ENCODE measurements at regions not wholly inside any gene's neighbourhood (a gene's known extent, or its start where the extent isn't known, plus 50 kb on each side); places are given as distances from the start of the nearest gene placed in this dataset.

GRCh38 chr10:61321041-61321857 is 131.9 kb downstream of the TMEM26 start:
- Mint-ChIP-seq H3K36me3 (ENCODE audit: low read depth) (no peaks in the 10 kb centered on the region), H3K4me1 (ENCODE audit: low read depth) (no peaks in the 10 kb centered on the region), H3K27me3 (no peaks in the 10 kb centered on the region), H3K27ac (no peak overlapping the region), H3K4me3 (no peak overlapping the region), H3K9me3 (no peaks in the 10 kb centered on the region)
- no peak for DNase-seq
- H3K27me3 ChIP-seq (ENCODE audit: control insufficient read depth in 1 of 2, insufficient read depth in 2 of 2, low read length in 2 of 2): peaks cover 0 to 4% of the 10 kb centered on the region in 2 experiments
- no peak for ATAC-seq (ENCODE audit: poor library complexity)
- no peak overlapping the region for H3K4me3 ChIP-seq (ENCODE audit: low read length)
- TF ChIP-seq CTCF (IDR thresholded peaks at IDR 0.05): no peak
- POLR2A ChIA-PET: no interaction called here
- no peak overlapping the region for H3K27ac ChIP-seq (ENCODE audit: low read depth in 1 of 2, low read length in 2 of 2)
- intact Hi-C loops (cut with DNase I, micrococcal nuclease): no loop called here
- H3K9me3 ChIP-seq (ENCODE audit: control insufficient read depth in 1 of 2, insufficient read depth in 1 of 2, low read length in 2 of 2): no peaks in the 10 kb centered on the region
- CTCF ChIA-PET: no interaction called here
- H3K4me1 ChIP-seq (ENCODE audit: insufficient read depth, low read length): no peaks in the 10 kb centered on the region
- no peaks in the 10 kb centered on the region for H3K36me3 ChIP-seq (ENCODE audit: insufficient read depth, low read length)

GRCh38 chr10:61320257-61320587 is 133.0 kb downstream of the TMEM26 start:
- Histone ChIP-seq H3K36me3 (ENCODE audit: insufficient read depth, low read length) (no peaks in the 10 kb centered on the region), H3K4me3 (ENCODE audit: low read length) (no peak overlapping the region), H3K4me1 (ENCODE audit: insufficient read depth, low read length) (no peaks in the 10 kb centered on the region), H3K27ac (ENCODE audit: low read depth in 1 of 2, low read length in 2 of 2) (no peak overlapping the region), H3K27me3 (ENCODE audit: control insufficient read depth in 1 of 2, insufficient read depth in 2 of 2, low read length in 2 of 2) (peaks cover 0 to 4% of the 10 kb centered on the region in 2 experiments), H3K9me3 (ENCODE audit: control insufficient read depth in 1 of 2, insufficient read depth in 1 of 2, low read length in 2 of 2) (no peaks in the 10 kb centered on the region)
- H3K4me3 Mint-ChIP-seq: no peak overlapping the region
- intact Hi-C loops (cut with DNase I, micrococcal nuclease): no loop called here
- DNase-seq: no peak
- ATAC-seq (ENCODE audit: poor library complexity): no peak
- H3K27me3 Mint-ChIP-seq: no peaks in the 10 kb centered on the region
- no peaks in the 10 kb centered on the region for H3K4me1 Mint-ChIP-seq (ENCODE audit: low read depth)
- no peak for TF ChIP-seq CTCF (IDR thresholded peaks at IDR 0.05)
- H3K36me3 Mint-ChIP-seq (ENCODE audit: low read depth): no peaks in the 10 kb centered on the region
- ChIA-PET POLR2A (no interaction called here), CTCF (no interaction called here)
- no peak overlapping the region for H3K27ac Mint-ChIP-seq
- H3K9me3 Mint-ChIP-seq: no peaks in the 10 kb centered on the region

GRCh38 chr10:61319386-61320256 is 133.6 kb downstream of the TMEM26 start:
- Histone ChIP-seq H3K27me3 (ENCODE audit: control insufficient read depth in 1 of 2, insufficient read depth in 2 of 2, low read length in 2 of 2) (peaks cover 0 to 4% of the 10 kb centered on the region in 2 experiments), H3K27ac (ENCODE audit: low read depth in 1 of 2, low read length in 2 of 2) (no peak overlapping the region), H3K4me3 (ENCODE audit: low read length) (no peak overlapping the region), H3K9me3 (ENCODE audit: control insufficient read depth in 1 of 2, insufficient read depth in 1 of 2, low read length in 2 of 2) (no peaks in the 10 kb centered on the region), H3K4me1 (ENCODE audit: insufficient read depth, low read length) (no peaks in the 10 kb centered on the region), H3K36me3 (ENCODE audit: insufficient read depth, low read length) (no peaks in the 10 kb centered on the region)
- POLR2A ChIA-PET: no interaction called here
- Mint-ChIP-seq H3K36me3 (ENCODE audit: low read depth) (no peaks in the 10 kb centered on the region), H3K27ac (no peak overlapping the region), H3K27me3 (no peaks in the 10 kb centered on the region), H3K4me3 (no peak overlapping the region), H3K4me1 (ENCODE audit: low read depth) (peaks cover 3% of the 10 kb centered on the region), H3K9me3 (no peaks in the 10 kb centered on the region)
- intact Hi-C loops (cut with DNase I, micrococcal nuclease): no loop called here
- TF ChIP-seq CTCF (IDR thresholded peaks at IDR 0.05): no peak
- CTCF ChIA-PET: no interaction called here
- DNase-seq: no peak
- no peak for ATAC-seq (ENCODE audit: poor library complexity)

Measured in CD4-positive, alpha-beta T cell (primary cell).